Mammary epithelial cell (primary cell): ENCODE measurements at regions not wholly inside any gene's neighbourhood (a gene's known extent, or its start where the extent isn't known, plus 50 kb on each side); places are given as distances from the start of the nearest gene placed in this dataset.

Experiments
- CTCF ChIP-seq, 2 donors: IDR thresholded peaks in 1 of 2; conservative IDR thresholded peaks in 1 of 2; 2 replicates each; pipeline ENCODE4 v1.5.1; 2011 to 2012; ENCODE audit warnings: inconsistent platforms in 2 of 2, low read length in 2 of 2, mild to moderate bottlenecking in 2 of 2, control low read depth in 1 of 2, low read depth in 1 of 2; ENCODE audit not compliant: insufficient read depth in 1 of 2; ENCODE audit errors: extremely low read depth in 1 of 2
- EZH2 ChIP-seq: IDR thresholded peaks from 2 replicates; pipeline ENCODE4 v1.6.1; 2012; ENCODE audit warnings: low read length, inconsistent platforms, borderline replicate concordance

GRCh38 chr5:54741711-54742110, 224.2 kb downstream of the SNX18 start:
- TF ChIP-seq CTCF (conservative IDR thresholded peaks at IDR 0.05 in 1 of 2, IDR thresholded peaks at IDR 0.05 in 1 of 2; ENCODE audit: extremely low read depth in 1 of 2, insufficient read depth in 1 of 2, low read depth in 1 of 2, low read length in 2 of 2): no peak
- TF ChIP-seq EZH2: no peak
